Activated B cell treated with CpG ODN at 0.5 μM for 24 hours (primary cell): ENCODE measurements at regions not wholly inside any gene's neighbourhood (a gene's known extent, or its start where the extent isn't known, plus 50 kb on each side); places are given as distances from the start of the nearest gene placed in this dataset.

ENCODE experiments used
- ATAC-seq: fragments of 200-7000 bp; cut with Tn5 transposase; one replicate; pipeline ENCODE4 v1.10.0; 2021; ENCODE audit warnings: low read depth, mild to moderate bottlenecking, moderate library complexity
- CTCF ChIA-PET: fragments of 350-600 bp; sonication (Branson Sonifier 250); formaldehyde crosslinking; loops from one replicate; lab custom pipeline; 2021; ENCODE audit warnings: antibody characterized with exemption; lab: Charles Lee
- POLR2A ChIA-PET: fragments of 350-600 bp; sonication (Branson Sonifier 250); formaldehyde crosslinking; loops from one replicate; lab custom pipeline; 2021; ENCODE audit warnings: antibody characterized with exemption; lab: Charles Lee
- DNase-seq: peaks from one replicate; pipeline ENCODE4 v3.0.0; 2022
- H3K27ac Mint-ChIP-seq: one replicate; pipeline ENCODE4 v1.8.0; 2020; ENCODE audit warnings: mixed read lengths
- H3K27me3 Mint-ChIP-seq: one replicate; pipeline ENCODE4 v1.8.0; 2021; ENCODE audit warnings: mixed read lengths
- H3K36me3 Mint-ChIP-seq: one replicate; pipeline ENCODE4 v1.8.0; 2021; ENCODE audit warnings: low read depth, mixed read lengths
- H3K4me1 Mint-ChIP-seq: one replicate; pipeline ENCODE4 v1.8.0; 2021; ENCODE audit warnings: mixed read lengths
- H3K4me3 Mint-ChIP-seq: one replicate; pipeline ENCODE4 v1.8.0; 2020; ENCODE audit warnings: mild to moderate bottlenecking, mixed read lengths
- H3K9me3 Mint-ChIP-seq: one replicate; pipeline ENCODE4 v1.8.0; 2020; ENCODE audit warnings: mixed read lengths
- intact Hi-C: fragments of 100-400 bp; cut with micrococcal nuclease; formaldehyde crosslinking; loops from one replicate; pipeline ENCODE4 v1.15.1; 2024
- TF ChIP-seq, protein P1 (sequence below): fragments of 200-600 bp; IDR thresholded peaks from one replicate; pipeline ENCODE4 v1.8.0; 2022; ENCODE audit warnings: antibody characterized with exemption, mild to moderate bottlenecking

DNA sequence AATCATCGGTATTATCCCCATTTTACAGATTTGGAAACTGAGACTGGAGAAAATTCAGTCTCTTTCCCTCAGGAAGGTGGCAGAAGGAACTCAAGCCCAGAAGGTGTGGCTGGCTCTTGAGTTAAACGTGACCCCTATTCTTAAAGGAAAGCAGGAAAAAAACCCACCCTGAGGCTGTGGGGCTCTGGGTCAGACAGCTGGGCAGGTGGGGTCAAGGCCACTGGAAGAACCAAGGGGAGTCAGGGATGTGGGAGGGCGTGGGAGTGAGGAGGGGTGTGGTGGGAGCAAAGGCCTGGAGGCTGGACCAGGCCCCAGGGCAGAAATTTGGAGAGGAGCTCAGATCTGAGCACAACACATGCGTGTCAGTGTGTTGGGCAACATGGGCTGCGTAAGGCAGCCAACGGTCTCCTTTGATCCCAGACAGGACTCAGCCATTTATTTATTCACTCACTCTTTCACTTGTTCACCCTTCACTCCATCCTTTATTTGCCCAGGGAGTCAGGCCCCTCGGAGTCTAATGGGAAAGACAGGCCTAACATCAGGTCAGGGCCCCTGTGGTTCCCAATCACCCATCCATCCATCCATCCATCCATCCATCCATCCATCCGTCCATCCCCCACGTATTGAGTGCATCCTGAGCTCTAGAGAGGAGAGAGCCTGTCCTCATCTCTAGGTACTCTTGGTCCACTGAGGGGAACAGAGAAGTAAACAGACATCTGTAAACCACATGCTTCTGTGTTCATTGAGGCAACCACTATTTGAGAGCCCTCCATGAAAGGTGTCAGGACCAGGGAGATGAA is 165.0 kb downstream of the VEGFA start:
- intact Hi-C loops, result no loop called here
- no peaks in the 10 kb centered on the region for H3K36me3 Mint-ChIP-seq
- ATAC-seq (no peak), DNase-seq (no peak)
- H3K27ac Mint-ChIP-seq, result no peak overlapping the region
- POLR2A ChIA-PET, result no interaction called here
- H3K4me1 Mint-ChIP-seq, result peaks cover 5% of the 10 kb centered on the region
- H3K4me3 Mint-ChIP-seq, result no peak overlapping the region
- TF ChIP-seq, protein P1, sequence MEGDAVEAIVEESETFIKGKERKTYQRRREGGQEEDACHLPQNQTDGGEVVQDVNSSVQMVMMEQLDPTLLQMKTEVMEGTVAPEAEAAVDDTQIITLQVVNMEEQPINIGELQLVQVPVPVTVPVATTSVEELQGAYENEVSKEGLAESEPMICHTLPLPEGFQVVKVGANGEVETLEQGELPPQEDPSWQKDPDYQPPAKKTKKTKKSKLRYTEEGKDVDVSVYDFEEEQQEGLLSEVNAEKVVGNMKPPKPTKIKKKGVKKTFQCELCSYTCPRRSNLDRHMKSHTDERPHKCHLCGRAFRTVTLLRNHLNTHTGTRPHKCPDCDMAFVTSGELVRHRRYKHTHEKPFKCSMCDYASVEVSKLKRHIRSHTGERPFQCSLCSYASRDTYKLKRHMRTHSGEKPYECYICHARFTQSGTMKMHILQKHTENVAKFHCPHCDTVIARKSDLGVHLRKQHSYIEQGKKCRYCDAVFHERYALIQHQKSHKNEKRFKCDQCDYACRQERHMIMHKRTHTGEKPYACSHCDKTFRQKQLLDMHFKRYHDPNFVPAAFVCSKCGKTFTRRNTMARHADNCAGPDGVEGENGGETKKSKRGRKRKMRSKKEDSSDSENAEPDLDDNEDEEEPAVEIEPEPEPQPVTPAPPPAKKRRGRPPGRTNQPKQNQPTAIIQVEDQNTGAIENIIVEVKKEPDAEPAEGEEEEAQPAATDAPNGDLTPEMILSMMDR, result no peak
- CTCF ChIA-PET, result no interaction called here
- H3K27me3 Mint-ChIP-seq, result peaks cover 2% of the 10 kb centered on the region
- H3K9me3 Mint-ChIP-seq, result no peaks in the 10 kb centered on the region

DNA sequence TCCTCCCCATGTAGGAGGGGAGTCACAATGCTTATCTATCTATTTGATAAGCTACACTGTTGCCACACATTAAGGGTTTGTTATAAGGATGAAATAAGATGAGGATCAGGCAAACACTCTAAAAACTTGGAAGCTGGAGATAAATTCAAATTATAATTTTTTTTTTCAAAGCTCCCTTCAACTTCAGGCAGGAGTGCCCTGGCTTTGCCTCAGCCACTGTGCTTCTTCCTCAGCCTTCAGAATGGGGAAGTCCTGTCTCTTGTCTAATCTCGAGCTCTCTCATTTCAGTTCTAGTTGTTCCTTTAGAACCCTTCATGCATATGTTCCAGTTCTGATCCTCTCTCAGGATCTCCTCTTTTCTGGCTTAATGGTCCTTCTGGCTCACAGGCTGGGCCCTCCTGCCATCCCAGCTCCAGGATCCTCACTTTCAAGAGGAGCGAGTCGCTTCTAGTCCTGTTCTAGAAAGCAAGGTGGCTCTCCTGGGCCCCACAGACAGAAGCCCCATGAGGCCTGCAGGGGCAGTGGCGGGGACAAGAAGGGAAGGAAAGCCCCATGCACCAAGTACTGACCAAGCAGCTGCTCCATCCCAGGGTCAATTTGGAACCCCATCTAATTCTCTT is 164.3 kb downstream of the VEGFA start:
- ChIA-PET CTCF (no interaction called here), POLR2A (no interaction called here)
- peaks cover 2% of the 10 kb centered on the region for H3K27me3 Mint-ChIP-seq
- intact Hi-C loops, result no loop called here
- peaks cover 5% of the 10 kb centered on the region for H3K4me1 Mint-ChIP-seq
- TF ChIP-seq, protein P1, result no peak
- H3K4me3 Mint-ChIP-seq, result no peak overlapping the region
- H3K27ac Mint-ChIP-seq, result no peak overlapping the region
- ATAC-seq, result no peak
- no peak for DNase-seq
- H3K9me3 Mint-ChIP-seq, result no peaks in the 10 kb centered on the region
- H3K36me3 Mint-ChIP-seq, result no peaks in the 10 kb centered on the region

DNA sequence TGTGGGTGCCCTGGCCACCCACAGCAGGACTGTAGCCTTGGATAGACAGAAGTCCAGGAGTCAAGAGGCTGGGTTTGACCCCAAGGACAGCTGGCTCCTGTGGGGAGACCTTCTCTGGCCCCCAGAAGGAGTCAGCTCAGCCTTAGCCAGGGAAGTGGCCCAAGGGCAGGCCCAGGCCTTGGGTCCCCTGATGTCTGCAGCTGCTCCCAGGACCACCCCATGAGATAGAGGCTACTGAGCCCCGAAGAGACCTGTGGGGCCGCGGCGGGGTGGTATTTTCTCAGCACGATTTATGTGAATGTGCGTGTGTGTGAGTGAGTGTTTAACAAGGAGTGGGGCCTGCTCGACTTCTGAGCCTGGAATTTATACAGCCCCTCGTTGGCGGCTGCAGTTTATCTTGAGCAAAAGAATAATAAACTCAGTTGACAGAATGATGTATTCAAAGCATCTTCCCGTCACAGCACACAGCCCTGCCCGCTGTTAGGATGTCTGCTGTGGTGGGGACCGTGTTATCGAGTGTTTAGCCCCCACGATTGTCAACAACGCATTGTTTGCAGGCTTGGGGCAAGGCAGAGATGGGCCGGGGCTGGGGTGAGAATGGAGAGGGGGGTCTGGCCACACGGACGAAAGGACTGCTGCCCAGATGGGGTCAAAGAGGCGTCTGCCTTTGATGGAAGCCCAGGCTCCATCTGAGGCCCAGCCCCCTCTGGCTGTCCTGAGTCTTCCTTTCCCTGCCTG is 163.3 kb downstream of the VEGFA start:
- Mint-ChIP-seq H3K27ac (no peak overlapping the region), H3K9me3 (no peaks in the 10 kb centered on the region), H3K36me3 (no peaks in the 10 kb centered on the region), H3K27me3 (peaks cover 2% of the 10 kb centered on the region), H3K4me3 (no peak overlapping the region), H3K4me1 (peaks cover 7% of the 10 kb centered on the region)
- no peak for DNase-seq
- TF ChIP-seq, protein P1, result no peak
- POLR2A ChIA-PET, result no interaction called here
- intact Hi-C loops, result no loop called here
- no peak for ATAC-seq
- CTCF ChIA-PET, result no interaction called here

DNA sequence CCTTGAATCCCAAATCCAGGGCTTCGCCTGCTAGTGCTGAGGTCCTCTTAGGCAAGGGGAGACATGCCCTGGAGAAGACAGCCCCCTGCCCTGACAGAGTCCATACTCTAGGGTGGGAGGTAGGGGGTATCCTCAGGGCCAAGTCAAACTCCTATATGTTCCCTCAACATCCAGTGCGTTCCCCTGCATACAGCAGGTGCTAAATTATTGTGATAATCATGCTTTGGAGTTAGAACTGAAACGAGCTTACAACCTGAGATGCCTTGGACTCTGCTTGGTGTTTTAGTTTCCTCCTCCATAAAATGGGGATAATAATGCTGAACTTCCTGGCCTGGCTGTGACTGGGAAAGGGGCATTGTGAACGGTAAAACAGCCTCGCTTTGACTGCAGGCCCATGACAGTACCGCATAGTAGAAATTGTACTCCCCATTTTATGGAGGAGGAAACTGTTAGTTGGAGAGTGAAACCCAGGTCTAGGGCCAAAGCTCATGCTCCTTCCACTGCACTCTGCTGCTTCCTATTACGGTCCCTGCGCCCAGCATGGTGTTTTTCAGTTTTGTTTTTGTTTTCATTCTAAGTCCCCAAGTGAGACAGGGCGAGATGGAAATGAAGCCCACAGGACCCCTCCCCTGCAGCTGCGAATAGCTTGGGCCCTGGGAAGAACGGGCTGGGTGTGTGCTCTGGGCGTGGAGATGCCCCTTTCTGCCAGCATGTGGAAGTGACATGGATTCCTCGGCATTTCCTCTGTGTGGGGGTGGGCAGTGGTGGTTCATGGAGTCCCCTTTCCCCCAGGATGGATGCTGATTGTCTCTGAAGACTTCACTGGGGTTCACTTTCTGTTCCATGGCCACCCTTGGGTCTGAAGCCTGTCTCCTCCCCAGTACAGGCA is 162.5 kb downstream of the VEGFA start:
- ChIA-PET POLR2A (no interaction called here), CTCF (no interaction called here)
- H3K4me3 Mint-ChIP-seq, result no peak overlapping the region
- no peak overlapping the region for H3K27ac Mint-ChIP-seq
- no peaks in the 10 kb centered on the region for H3K27me3 Mint-ChIP-seq
- TF ChIP-seq, protein P1, result no peak
- no peaks in the 10 kb centered on the region for H3K36me3 Mint-ChIP-seq
- no peaks in the 10 kb centered on the region for H3K9me3 Mint-ChIP-seq
- intact Hi-C loops, result no loop called here
- DNase-seq (no peak), ATAC-seq (no peak)
- peaks cover 14% of the 10 kb centered on the region for H3K4me1 Mint-ChIP-seq
